ENCODE measurements at regions not wholly inside any gene's neighbourhood (a gene's known extent, or its start where the extent isn't known, plus 50 kb on each side); places are given as distances from the start of the nearest gene placed in this dataset.

- Histone ChIP-seq H3K4me3 (ENCODE audit: insufficient read depth, low read depth, low read length) (no peak overlapping the region), H3K4me2 (ENCODE audit: low read depth, low read length) (no peak overlapping the region), H2AK5ac (ENCODE audit: low read depth, low read length) (no peak overlapping the region), H3K4me1 (ENCODE audit: control insufficient read depth, insufficient read depth, low read length) (no peaks in the 10 kb centered on the region), H4K8ac (ENCODE audit: low read depth in 2 of 2, low read length in 2 of 2) (no peak overlapping the region), H4K5ac (ENCODE audit: low read depth, low read length) (no peak overlapping the region), H2AFZ (replicated peaks; ENCODE audit: low read length, poor library complexity) (no peak overlapping the region), H3K9me1 (ENCODE audit: insufficient read depth, low read length) (no peaks in the 10 kb centered on the region), H3K9me3 (ENCODE audit: control insufficient read depth, insufficient read depth, low read length) (no peaks in the 10 kb centered on the region), H3K56ac (ENCODE audit: extremely low read depth, insufficient read depth, low read length) (no peak overlapping the region), H3K27ac (ENCODE audit: insufficient read depth, low read length) (no peak overlapping the region), H2AK9ac (replicated peaks; ENCODE audit: low read depth, low read length, poor library complexity) (no peak overlapping the region), H3K23ac (ENCODE audit: low read depth, low read length) (no peak overlapping the region), H4K91ac (ENCODE audit: insufficient read depth, low read depth, low read length) (no peak overlapping the region), H3K27me3 (ENCODE audit: control insufficient read depth, insufficient read depth, low read length) (no peaks in the 10 kb centered on the region), H2BK5ac (ENCODE audit: low read depth, low read length, poor library complexity, severe bottlenecking) (no peak overlapping the region), H2BK20ac (ENCODE audit: low read depth, low read length) (no peak overlapping the region), H3K79me1 (ENCODE audit: low read depth in 1 of 2, low read length in 2 of 2) (no peaks in the 10 kb centered on the region), H2BK120ac (ENCODE audit: low read depth, low read length) (no peak overlapping the region), H3K14ac (replicated peaks; ENCODE audit: low read depth, low read length) (no peak overlapping the region), H2BK15ac (ENCODE audit: low read depth, low read length) (no peak overlapping the region), H4K20me1 (ENCODE audit: insufficient read depth, low read length) (no peaks in the 10 kb centered on the region), H3K9ac (ENCODE audit: low read depth, low read length) (no peak overlapping the region), H3K4ac (ENCODE audit: low read depth, low read length) (no peak overlapping the region), H3K36me3 (ENCODE audit: control insufficient read depth, insufficient read depth, low read length) (no peaks in the 10 kb centered on the region), H3K18ac (ENCODE audit: low read depth, low read length) (no peak overlapping the region)
- 40% methylated on average over 1 of the region's 8 CpGs; no CpG with 5 or more reads in 1 of the 2 experiments for WGBS, 2 experiments (ENCODE audit: extremely low coverage in 2 of 2, insufficient read length in 1 of 2)
- ATAC-seq (ENCODE audit: low read depth) (no peak), DNase-seq (no peak)
- POLR2A ChIA-PET (ENCODE audit: unreplicated experiment), result no interaction called here
- intact Hi-C loops (cut with micrococcal nuclease), result no loop called here
- dilution Hi-C loops (cut with HindIII; ENCODE audit: low sequenced_read_pairs, unreplicated experiment), result no loop called here
- BruUV-seq (replicated peaks), result no TSS peak
- in situ Hi-C loops (cut with MboI; ENCODE audit: low sequenced_read_pairs), result loop anchor here (25.0 kb wide), 1 partner anchor 877 kb away; no protein-coding TSS in a partner anchor
- CTCF ChIA-PET, result no interaction called here
- TF ChIP-seq POLR2A (IDR thresholded peaks at IDR 0.05; ENCODE audit: low read depth, low read length), result no peak
- no peak for TF ChIP-seq MAZ (IDR thresholded peaks at IDR 0.05; ENCODE audit: borderline replicate concordance, low read depth, low read length)
- no peak for TF ChIP-seq FOS (IDR thresholded peaks at IDR 0.05; ENCODE audit: low read depth, low read length)
- no peak for TF ChIP-seq RAD21 (IDR thresholded peaks at IDR 0.05; ENCODE audit: low read length)
- TF ChIP-seq CEBPB (IDR thresholded peaks at IDR 0.05; ENCODE audit: low read depth, low read length), result no peak
- TF ChIP-seq CHD1 (IDR thresholded peaks at IDR 0.05; ENCODE audit: low read depth, low read length), result no peak
- TF ChIP-seq MXI1 (IDR thresholded peaks at IDR 0.05; ENCODE audit: borderline replicate concordance, low read depth, low read length), result no peak
- TF ChIP-seq NFE2L2 (IDR thresholded peaks at IDR 0.05; ENCODE audit: low read depth, low read length), result no peak
- TF ChIP-seq MAFK (IDR thresholded peaks at IDR 0.05; ENCODE audit: low read depth, low read length), result no peak
- TF ChIP-seq RFX5 (IDR thresholded peaks at IDR 0.05; ENCODE audit: low read depth, low read length), result no peak
- TF ChIP-seq RCOR1 (IDR thresholded peaks at IDR 0.05; ENCODE audit: insufficient replicate concordance, low read length), result no peak
- no peak for TF ChIP-seq BHLHE40 (IDR thresholded peaks at IDR 0.05; ENCODE audit: low read depth, low read length)
- no peak for TF ChIP-seq ELK1 (IDR thresholded peaks at IDR 0.05; ENCODE audit: borderline replicate concordance, low read depth, low read length)
- TF ChIP-seq, protein P1, sequence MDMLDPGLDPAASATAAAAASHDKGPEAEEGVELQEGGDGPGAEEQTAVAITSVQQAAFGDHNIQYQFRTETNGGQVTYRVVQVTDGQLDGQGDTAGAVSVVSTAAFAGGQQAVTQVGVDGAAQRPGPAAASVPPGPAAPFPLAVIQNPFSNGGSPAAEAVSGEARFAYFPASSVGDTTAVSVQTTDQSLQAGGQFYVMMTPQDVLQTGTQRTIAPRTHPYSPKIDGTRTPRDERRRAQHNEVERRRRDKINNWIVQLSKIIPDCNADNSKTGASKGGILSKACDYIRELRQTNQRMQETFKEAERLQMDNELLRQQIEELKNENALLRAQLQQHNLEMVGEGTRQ (IDR thresholded peaks at IDR 0.05; ENCODE audit: low read depth, low read length), result no peak
- no peak for TF ChIP-seq CTCF (conservative IDR thresholded peaks at IDR 0.05; ENCODE audit: low read depth, low read length)
- TF ChIP-seq SMC3 (IDR thresholded peaks at IDR 0.05; ENCODE audit: low read depth, low read length), result no peak
These were observed 597.9 kb downstream of the RNF144B start for GRCh38 chr6:18985061-18985460.

All from IMR-90 (cell line).